GM21529 (cell line): ENCODE measurements at regions not wholly inside any gene's neighbourhood (a gene's known extent, or its start where the extent isn't known, plus 50 kb on each side); places are given as distances from the start of the nearest gene placed in this dataset.

Source experiments
- ATAC-seq: cut with Tn5 transposase; IDR thresholded peaks from one replicate; pipeline ENCODE4 v1.9.1; 2021; ENCODE audit not compliant: unreplicated experiment

GRCh38 chr1:229760478-229760996 lies 134.5 kb downstream of the URB2 start:
- ATAC-seq = no peak

- ATAC-seq = no peak
Measured at GRCh38 chr1:229762891-229763290, 136.8 kb downstream of the URB2 start.

GRCh38 chr1:229768232-229768631 lies 142.2 kb downstream of the URB2 start:
- ATAC-seq = no peak

GRCh38 chr1:229769006-229769405 lies 143.0 kb downstream of the URB2 start:
- ATAC-seq = no peak

- ATAC-seq = no peak
Measured at GRCh38 chr1:229769809-229770208, 143.8 kb downstream of the URB2 start.

- ATAC-seq = no peak
Measured at GRCh38 chr1:229778794-229779193, 152.7 kb downstream of the URB2 start.

- no peak for ATAC-seq
Measured at GRCh38 chr1:229781453-229781852, 155.4 kb downstream of the URB2 start.

GRCh38 chr1:229782469-229782868 lies 156.4 kb downstream of the URB2 start:
- no peak for ATAC-seq

GRCh38 chr1:229784834-229785233 lies 158.8 kb downstream of the URB2 start:
- ATAC-seq = no peak

- no peak for ATAC-seq
Measured at GRCh38 chr1:229786974-229787610, 161.0 kb downstream of the URB2 start.

GRCh38 chr1:229788004-229788403 lies 162.0 kb downstream of the URB2 start:
- no peak for ATAC-seq

- ATAC-seq = no peak
Measured at GRCh38 chr1:229792012-229792975, 166.2 kb downstream of the URB2 start.

GRCh38 chr1:229793488-229793887 lies 167.4 kb downstream of the URB2 start:
- ATAC-seq = no peak

- ATAC-seq = no peak
Measured at GRCh38 chr1:229798558-229798957, 172.5 kb downstream of the URB2 start.

GRCh38 chr1:229803626-229804217 lies 177.7 kb downstream of the URB2 start:
- no peak for ATAC-seq

GRCh38 chr1:229808272-229808671 lies 182.2 kb downstream of the URB2 start:
- no peak for ATAC-seq

- no peak for ATAC-seq
Measured at GRCh38 chr1:229810140-229810539, 184.1 kb downstream of the URB2 start.

GRCh38 chr1:229810961-229811360 lies 184.9 kb downstream of the URB2 start:
- no peak for ATAC-seq

- no peak for ATAC-seq
Measured at GRCh38 chr1:229812148-229812547, 186.1 kb downstream of the URB2 start.

- no peak for ATAC-seq
Measured at GRCh38 chr1:229812693-229813092, 186.6 kb downstream of the URB2 start.

GRCh38 chr1:229815076-229815475 lies 189.0 kb downstream of the URB2 start:
- no peak for ATAC-seq

- ATAC-seq = no peak
Measured at GRCh38 chr1:229815961-229816360, 189.9 kb downstream of the URB2 start.
